ENCODE measurements at regions not wholly inside any gene's neighbourhood (a gene's known extent, or its start where the extent isn't known, plus 50 kb on each side); places are given as distances from the start of the nearest gene placed in this dataset.
A peak's percentile ranks its signal among the peaks of the same experiment; 100 is the strongest.

- Histone ChIP-seq H3K4me3 (no peak overlapping the region), H3K4me1 (peaks cover 34% of the 10 kb centered on the region), H3K27ac (no peak overlapping the region), H4K20me1 (no peaks in the 10 kb centered on the region), H3K36me3 (no peaks in the 10 kb centered on the region), H3K27me3 (no peaks in the 10 kb centered on the region), H3K9me3 (peaks cover 4% of the 10 kb centered on the region; the same call in 1 of the 2 replicates), H3K9ac (no peak overlapping the region), H3K4me2 (no peak overlapping the region)
- no peak for TF ChIP-seq Cebpa-rat (IDR thresholded peaks at IDR 0.05)
Measured at GRCh38 chr2:494853-495252, 182.4 kb downstream of the TMEM18 start.

- Histone ChIP-seq H3K9ac (no peak overlapping the region), H3K4me2 (no peak overlapping the region), H3K36me3 (no peaks in the 10 kb centered on the region), H3K9me3 (peaks cover 4% of the 10 kb centered on the region; the same call in 1 of the 2 replicates), H3K4me3 (no peak overlapping the region), H3K4me1 (peaks cover 39% of the 10 kb centered on the region), H3K27ac (no peak overlapping the region), H4K20me1 (no peaks in the 10 kb centered on the region), H3K27me3 (no peaks in the 10 kb centered on the region)
- TF ChIP-seq Cebpa-rat (IDR thresholded peaks at IDR 0.05), result no peak
Measured at GRCh38 chr2:493228-493627, 184.0 kb downstream of the TMEM18 start.

GRCh38 chr2:492178-492577 is 185.0 kb downstream of the TMEM18 start:
- Histone ChIP-seq H3K36me3 (no peaks in the 10 kb centered on the region), H3K9me3 (peaks cover 4% of the 10 kb centered on the region; the same call in 1 of the 2 replicates), H3K4me3 (no peak overlapping the region), H3K9ac (no peak overlapping the region), H4K20me1 (no peaks in the 10 kb centered on the region), H3K4me2 (no peak overlapping the region), H3K4me1 (peaks cover 34% of the 10 kb centered on the region), H3K27me3 (no peaks in the 10 kb centered on the region), H3K27ac (no peak overlapping the region)
- TF ChIP-seq Cebpa-rat (IDR thresholded peaks at IDR 0.05), result no peak

- 0 out of 2 replicates have a peak overlapping the region, but pooled peaks have one; percentile 41 for H3K9ac ChIP-seq
- no peaks in the 10 kb centered on the region for H3K27me3 ChIP-seq
- no peak overlapping the region for H3K27ac ChIP-seq
- H3K4me1 ChIP-seq, result peaks cover 26% of the 10 kb centered on the region
- TF ChIP-seq Cebpa-rat (IDR thresholded peaks at IDR 0.05), result no peak
- no peak overlapping the region for H3K4me3 ChIP-seq
- no peaks in the 10 kb centered on the region for H3K9me3 ChIP-seq
- no peaks in the 10 kb centered on the region for H4K20me1 ChIP-seq
- no peaks in the 10 kb centered on the region for H3K36me3 ChIP-seq
- peak overlapping the region; percentile 67 for H3K4me2 ChIP-seq
Measured at GRCh38 chr2:489838-490237, 187.4 kb downstream of the TMEM18 start.

- Histone ChIP-seq H3K4me1 (peaks cover 26% of the 10 kb centered on the region), H4K20me1 (no peaks in the 10 kb centered on the region), H3K9ac (no peak overlapping the region), H3K4me2 (peak overlapping the region; percentile 67), H3K4me3 (no peak overlapping the region), H3K27ac (no peak overlapping the region), H3K36me3 (no peaks in the 10 kb centered on the region), H3K9me3 (no peaks in the 10 kb centered on the region), H3K27me3 (no peaks in the 10 kb centered on the region)
- TF ChIP-seq Cebpa-rat (IDR thresholded peaks at IDR 0.05), result no peak
Measured at GRCh38 chr2:489084-489483, 188.1 kb downstream of the TMEM18 start.

- no peak overlapping the region for H3K9ac ChIP-seq
- H3K4me2 ChIP-seq, result peak overlapping the region; percentile 24; the same call in 1 of the 2 replicates
- H3K4me1 ChIP-seq, result peaks cover 26% of the 10 kb centered on the region
- H4K20me1 ChIP-seq, result no peaks in the 10 kb centered on the region
- H3K9me3 ChIP-seq, result no peaks in the 10 kb centered on the region
- TF ChIP-seq Cebpa-rat (IDR thresholded peaks at IDR 0.05), result no peak
- no peaks in the 10 kb centered on the region for H3K36me3 ChIP-seq
- H3K27ac ChIP-seq, result no peak overlapping the region
- no peaks in the 10 kb centered on the region for H3K27me3 ChIP-seq
- H3K4me3 ChIP-seq, result no peak overlapping the region
Measured at GRCh38 chr2:487186-488079, 189.8 kb downstream of the TMEM18 start.

GRCh38 chr2:486371-486770 is 190.8 kb downstream of the TMEM18 start:
- no peaks in the 10 kb centered on the region for H4K20me1 ChIP-seq
- H3K27ac ChIP-seq, result no peak overlapping the region
- no peaks in the 10 kb centered on the region for H3K27me3 ChIP-seq
- H3K9me3 ChIP-seq, result no peaks in the 10 kb centered on the region
- no peak overlapping the region for H3K9ac ChIP-seq
- no peak overlapping the region for H3K4me3 ChIP-seq
- H3K36me3 ChIP-seq, result no peaks in the 10 kb centered on the region
- H3K4me2 ChIP-seq, result no peak overlapping the region
- TF ChIP-seq Cebpa-rat (IDR thresholded peaks at IDR 0.05), result no peak
- peaks cover 26% of the 10 kb centered on the region for H3K4me1 ChIP-seq

- Histone ChIP-seq H3K4me3 (no peak overlapping the region), H3K4me2 (no peak overlapping the region), H3K27ac (no peak overlapping the region), H4K20me1 (no peaks in the 10 kb centered on the region), H3K36me3 (no peaks in the 10 kb centered on the region), H3K4me1 (peaks cover 7% of the 10 kb centered on the region), H3K9ac (no peak overlapping the region), H3K27me3 (no peaks in the 10 kb centered on the region), H3K9me3 (no peaks in the 10 kb centered on the region)
- TF ChIP-seq Cebpa-rat (IDR thresholded peaks at IDR 0.05), result no peak
Measured at GRCh38 chr2:481388-481787, 193.5 kb upstream of the ALKAL2 start.

- Histone ChIP-seq H3K4me3 (no peak overlapping the region), H3K4me1 (peaks cover 7% of the 10 kb centered on the region), H3K27ac (no peak overlapping the region), H4K20me1 (no peaks in the 10 kb centered on the region), H3K9me3 (0 out of 2 replicates have a peak, but pooled peaks cover 6% of the 10 kb centered on the region), H3K9ac (no peak overlapping the region), H3K36me3 (no peaks in the 10 kb centered on the region), H3K27me3 (no peaks in the 10 kb centered on the region), H3K4me2 (peak overlapping the region; percentile 36)
- no peak for TF ChIP-seq Cebpa-rat (IDR thresholded peaks at IDR 0.05)
Measured at GRCh38 chr2:479490-480176, 191.7 kb upstream of the ALKAL2 start.

GRCh38 chr2:479031-479430 is 191.1 kb upstream of the ALKAL2 start:
- H4K20me1 ChIP-seq, result no peaks in the 10 kb centered on the region
- peaks cover 10% of the 10 kb centered on the region; the same call in 1 of the 2 replicates for H3K9me3 ChIP-seq
- no peak overlapping the region for H3K4me3 ChIP-seq
- no peak overlapping the region for H3K27ac ChIP-seq
- H3K27me3 ChIP-seq, result no peaks in the 10 kb centered on the region
- H3K9ac ChIP-seq, result no peak overlapping the region
- peak overlapping the region; percentile 36 for H3K4me2 ChIP-seq
- H3K4me1 ChIP-seq, result peaks cover 7% of the 10 kb centered on the region
- no peaks in the 10 kb centered on the region for H3K36me3 ChIP-seq
- TF ChIP-seq Cebpa-rat (IDR thresholded peaks at IDR 0.05), result no peak
